ENCODE measurements at regions not wholly inside any gene's neighbourhood (a gene's known extent, or its start where the extent isn't known, plus 50 kb on each side); places are given as distances from the start of the nearest gene placed in this dataset.

DNA sequence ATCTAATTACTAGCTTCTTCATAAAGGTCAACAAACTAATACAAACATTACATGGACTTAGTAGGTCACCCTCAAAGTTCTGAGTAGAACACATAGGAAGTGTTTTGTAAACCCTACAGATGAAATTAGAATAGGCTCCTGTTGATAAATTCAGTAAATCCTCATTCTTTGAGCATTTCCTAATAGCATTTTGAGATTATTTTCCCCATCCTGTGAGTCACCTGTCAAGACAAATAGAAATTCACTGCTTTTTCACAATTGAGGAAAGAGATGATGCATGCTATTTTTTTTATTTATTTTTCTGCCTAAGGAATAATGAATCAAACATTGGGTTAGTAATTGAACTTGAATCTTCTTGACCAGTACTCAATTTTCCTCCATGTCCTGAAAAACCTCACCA lies 666.7 kb upstream of the GOT2 start:
- TF ChIP-seq, protein P1, sequence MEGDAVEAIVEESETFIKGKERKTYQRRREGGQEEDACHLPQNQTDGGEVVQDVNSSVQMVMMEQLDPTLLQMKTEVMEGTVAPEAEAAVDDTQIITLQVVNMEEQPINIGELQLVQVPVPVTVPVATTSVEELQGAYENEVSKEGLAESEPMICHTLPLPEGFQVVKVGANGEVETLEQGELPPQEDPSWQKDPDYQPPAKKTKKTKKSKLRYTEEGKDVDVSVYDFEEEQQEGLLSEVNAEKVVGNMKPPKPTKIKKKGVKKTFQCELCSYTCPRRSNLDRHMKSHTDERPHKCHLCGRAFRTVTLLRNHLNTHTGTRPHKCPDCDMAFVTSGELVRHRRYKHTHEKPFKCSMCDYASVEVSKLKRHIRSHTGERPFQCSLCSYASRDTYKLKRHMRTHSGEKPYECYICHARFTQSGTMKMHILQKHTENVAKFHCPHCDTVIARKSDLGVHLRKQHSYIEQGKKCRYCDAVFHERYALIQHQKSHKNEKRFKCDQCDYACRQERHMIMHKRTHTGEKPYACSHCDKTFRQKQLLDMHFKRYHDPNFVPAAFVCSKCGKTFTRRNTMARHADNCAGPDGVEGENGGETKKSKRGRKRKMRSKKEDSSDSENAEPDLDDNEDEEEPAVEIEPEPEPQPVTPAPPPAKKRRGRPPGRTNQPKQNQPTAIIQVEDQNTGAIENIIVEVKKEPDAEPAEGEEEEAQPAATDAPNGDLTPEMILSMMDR (IDR thresholded peaks at IDR 0.05), result no peak
- TF ChIP-seq POLR2A (IDR thresholded peaks at IDR 0.05) (no peak), EP300 (IDR thresholded peaks at IDR 0.05) (no peak)

Data from ovary (tissue), 3 donors.